ENCODE measurements at regions not wholly inside any gene's neighbourhood (a gene's known extent, or its start where the extent isn't known, plus 50 kb on each side); places are given as distances from the start of the nearest gene placed in this dataset.

DNA sequence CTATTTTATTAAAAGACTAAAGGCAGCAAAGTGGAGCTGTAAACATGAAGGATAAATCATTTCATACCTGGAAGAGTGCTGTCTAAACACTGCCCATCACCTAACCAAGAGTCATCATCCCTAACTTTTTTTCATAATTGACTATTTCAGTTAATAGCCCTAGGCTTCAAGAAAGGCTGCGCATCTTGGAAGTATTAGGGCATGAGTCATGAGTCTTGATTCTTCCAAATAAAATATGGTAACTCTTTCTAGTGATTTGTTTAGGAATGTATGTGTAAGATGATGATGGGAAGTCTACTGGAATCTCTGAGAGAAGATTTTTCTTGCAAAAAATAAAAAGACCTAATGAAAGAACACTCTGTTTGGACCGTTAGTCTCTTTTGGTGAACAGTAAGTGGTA lies 207.7 kb upstream of the AHR start:
- DNase-seq (no peak), ATAC-seq (ENCODE audit: low read depth) (no peak)
- Histone ChIP-seq H3K9me3 (ENCODE audit: control extremely low read depth in 1 of 3, control insufficient read depth in 2 of 3, insufficient read depth in 1 of 3, low read length in 2 of 3) (peaks cover 0 to 4% (median 0%) of the 10 kb centered on the region in 3 donors), H3K9ac (ENCODE audit: low read length) (no peak overlapping the region), H3K4me1 (ENCODE audit: control insufficient read depth in 2 of 2, insufficient read depth in 2 of 2, low read length in 2 of 2) (no peaks in the 10 kb centered on the region), H2AFZ (ENCODE audit: insufficient read depth, low read depth, low read length, poor library complexity, severe bottlenecking) (no peak overlapping the region), H3K27ac (ENCODE audit: low read length in 2 of 2) (no peak overlapping the region), H3K4me3 (ENCODE audit: control extremely low read depth in 1 of 5, extremely low read depth in 1 of 5, insufficient read depth in 1 of 5, low read depth in 2 of 5, low read length in 4 of 5) (no peak overlapping the region), H3K27me3 (replicated peaks in 1 of 4; ENCODE audit: control extremely low read depth in 1 of 4, control insufficient read depth in 3 of 4, insufficient read depth in 4 of 4, low read length in 3 of 4) (no peaks in the 10 kb centered on the region), H4K20me1 (ENCODE audit: control insufficient read depth, insufficient read depth, low read length, poor library complexity, severe bottlenecking) (no peaks in the 10 kb centered on the region), H3K79me2 (ENCODE audit: control insufficient read depth, insufficient read depth, low read length) (no peaks in the 10 kb centered on the region), H3K4me2 (replicated peaks; ENCODE audit: low read depth, low read length, poor library complexity, severe bottlenecking) (no peak overlapping the region), H3K36me3 (replicated peaks in 1 of 2; ENCODE audit: control extremely low read depth in 1 of 2, control insufficient read depth in 1 of 2, extremely low read depth in 1 of 2, insufficient read depth in 2 of 2, low read length in 1 of 2) (no peaks in the 10 kb centered on the region)
- intact Hi-C loops (cut with micrococcal nuclease) = no loop called here
- TF ChIP-seq, protein P1, sequence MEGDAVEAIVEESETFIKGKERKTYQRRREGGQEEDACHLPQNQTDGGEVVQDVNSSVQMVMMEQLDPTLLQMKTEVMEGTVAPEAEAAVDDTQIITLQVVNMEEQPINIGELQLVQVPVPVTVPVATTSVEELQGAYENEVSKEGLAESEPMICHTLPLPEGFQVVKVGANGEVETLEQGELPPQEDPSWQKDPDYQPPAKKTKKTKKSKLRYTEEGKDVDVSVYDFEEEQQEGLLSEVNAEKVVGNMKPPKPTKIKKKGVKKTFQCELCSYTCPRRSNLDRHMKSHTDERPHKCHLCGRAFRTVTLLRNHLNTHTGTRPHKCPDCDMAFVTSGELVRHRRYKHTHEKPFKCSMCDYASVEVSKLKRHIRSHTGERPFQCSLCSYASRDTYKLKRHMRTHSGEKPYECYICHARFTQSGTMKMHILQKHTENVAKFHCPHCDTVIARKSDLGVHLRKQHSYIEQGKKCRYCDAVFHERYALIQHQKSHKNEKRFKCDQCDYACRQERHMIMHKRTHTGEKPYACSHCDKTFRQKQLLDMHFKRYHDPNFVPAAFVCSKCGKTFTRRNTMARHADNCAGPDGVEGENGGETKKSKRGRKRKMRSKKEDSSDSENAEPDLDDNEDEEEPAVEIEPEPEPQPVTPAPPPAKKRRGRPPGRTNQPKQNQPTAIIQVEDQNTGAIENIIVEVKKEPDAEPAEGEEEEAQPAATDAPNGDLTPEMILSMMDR (IDR thresholded peaks at IDR 0.05) = no peak
- TF ChIP-seq EZH2 (IDR thresholded peaks at IDR 0.05; ENCODE audit: borderline replicate concordance, insufficient read depth, low read depth, low read length, poor library complexity, severe bottlenecking) = no peak
- POLR2A ChIA-PET = no interaction called here
- H3K4me3 Mint-ChIP-seq = no peak overlapping the region
- no peaks in the 10 kb centered on the region for H3K4me1 Mint-ChIP-seq
- no peaks in the 10 kb centered on the region for H3K9me3 Mint-ChIP-seq (ENCODE audit: insufficient read depth)
- no peaks in the 10 kb centered on the region for H3K27me3 Mint-ChIP-seq
- WGBS (ENCODE audit: insufficient coverage) = no CpG with 5 or more reads among the region's 2 CpGs
- CTCF ChIA-PET = no interaction called here
- H3K27ac Mint-ChIP-seq = no peak overlapping the region

DNA sequence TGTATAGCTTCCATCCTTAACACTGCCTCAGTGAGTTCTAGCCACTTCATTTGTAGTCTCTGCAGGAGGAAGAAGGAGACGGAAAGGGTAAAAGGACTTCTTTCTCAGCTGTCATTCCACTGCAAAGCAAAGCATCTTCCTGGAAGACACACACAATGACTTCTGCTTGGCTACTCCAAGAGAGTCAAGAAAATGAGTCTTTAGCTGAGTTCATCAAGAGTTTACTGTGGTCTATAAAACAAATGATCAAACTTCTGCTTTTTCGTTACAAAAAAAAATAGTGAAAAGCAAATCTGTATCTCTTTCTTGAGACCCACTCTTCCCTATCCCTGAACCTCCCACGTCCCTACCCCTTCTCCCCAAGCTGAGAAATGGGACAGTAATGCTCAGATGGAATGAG lies 205.0 kb upstream of the AHR start:
- no peak for TF ChIP-seq EZH2 (IDR thresholded peaks at IDR 0.05; ENCODE audit: borderline replicate concordance, insufficient read depth, low read depth, low read length, poor library complexity, severe bottlenecking)
- TF ChIP-seq, protein P1 (IDR thresholded peaks at IDR 0.05) = no peak
- Histone ChIP-seq H3K27ac (ENCODE audit: low read length in 2 of 2) (no peak overlapping the region), H3K27me3 (replicated peaks in 1 of 4; ENCODE audit: control extremely low read depth in 1 of 4, control insufficient read depth in 3 of 4, insufficient read depth in 4 of 4, low read length in 3 of 4) (no peaks in the 10 kb centered on the region), H3K79me2 (ENCODE audit: control insufficient read depth, insufficient read depth, low read length) (no peaks in the 10 kb centered on the region), H3K9me3 (ENCODE audit: control extremely low read depth in 1 of 3, control insufficient read depth in 2 of 3, insufficient read depth in 1 of 3, low read length in 2 of 3) (peaks cover 0 to 4% (median 0%) of the 10 kb centered on the region in 3 donors), H3K4me1 (ENCODE audit: control insufficient read depth in 2 of 2, insufficient read depth in 2 of 2, low read length in 2 of 2) (peaks cover 10 to 11% of the 10 kb centered on the region in 2 donors), H3K9ac (ENCODE audit: low read length) (no peak overlapping the region), H4K20me1 (ENCODE audit: control insufficient read depth, insufficient read depth, low read length, poor library complexity, severe bottlenecking) (no peaks in the 10 kb centered on the region), H3K4me3 (ENCODE audit: control extremely low read depth in 1 of 5, extremely low read depth in 1 of 5, insufficient read depth in 1 of 5, low read depth in 2 of 5, low read length in 4 of 5) (no peak overlapping the region), H3K36me3 (replicated peaks in 1 of 2; ENCODE audit: control extremely low read depth in 1 of 2, control insufficient read depth in 1 of 2, extremely low read depth in 1 of 2, insufficient read depth in 2 of 2, low read length in 1 of 2) (no peaks in the 10 kb centered on the region), H3K4me2 (replicated peaks; ENCODE audit: low read depth, low read length, poor library complexity, severe bottlenecking) (no peak overlapping the region), H2AFZ (ENCODE audit: insufficient read depth, low read depth, low read length, poor library complexity, severe bottlenecking) (no peak overlapping the region)
- Mint-ChIP-seq H3K27me3 (no peaks in the 10 kb centered on the region), H3K27ac (no peak overlapping the region), H3K4me1 (peaks cover 14% of the 10 kb centered on the region), H3K9me3 (ENCODE audit: insufficient read depth) (no peaks in the 10 kb centered on the region), H3K4me3 (no peak overlapping the region)
- no CpG with 5 or more reads among the region's 3 CpGs for WGBS (ENCODE audit: insufficient coverage)
- ChIA-PET CTCF (interaction anchor here (0.5 kb wide), 1 partner anchor 439 kb away, joined by 5 read pairs; no protein-coding TSS in a partner anchor), POLR2A (no interaction called here)
- no peak for DNase-seq
- ATAC-seq (ENCODE audit: low read depth) = no peak
- intact Hi-C loops (cut with micrococcal nuclease) = no loop called here

All from B cell (primary cell).